ENCODE measurements at regions not wholly inside any gene's neighbourhood (a gene's known extent, or its start where the extent isn't known, plus 50 kb on each side); places are given as distances from the start of the nearest gene placed in this dataset.
"Not testable (repeated sequence)": the region's sequence is repeated elsewhere in the genome, so short reads cannot be mapped to it uniquely, and the experiment has no call there.

DNA sequence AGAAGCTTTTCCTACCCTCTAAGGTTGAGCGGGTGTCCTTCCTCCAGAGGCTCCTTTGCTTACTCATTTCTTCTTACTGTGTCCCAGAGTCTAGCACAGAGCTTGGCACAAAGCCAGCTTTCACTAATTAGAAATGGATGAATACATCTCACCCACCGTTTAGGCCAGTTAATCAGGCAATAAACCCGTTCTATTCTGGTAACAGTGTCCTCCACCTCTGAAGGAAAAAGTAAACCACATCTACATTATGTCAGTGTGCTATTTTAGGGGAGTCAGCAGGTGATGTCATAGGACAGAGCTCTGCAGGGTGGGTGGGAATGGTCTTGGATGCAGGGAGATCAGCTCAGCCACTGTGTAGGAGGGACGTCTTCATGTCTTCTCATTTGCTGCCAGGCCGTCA, 109.2 kb downstream of the OSTF1 start:
- Mint-ChIP-seq H3K36me3 (ENCODE audit: low read depth, unreplicated experiment) (no peaks in the 10 kb centered on the region), H3K4me3 (ENCODE audit: unreplicated experiment) (peak overlapping the region; percentile 24), H3K4me1 (ENCODE audit: unreplicated experiment) (peaks cover 16% of the 10 kb centered on the region), H3K9me3 (ENCODE audit: unreplicated experiment) (no peaks in the 10 kb centered on the region), H3K27me3 (ENCODE audit: unreplicated experiment) (peaks cover 5% of the 10 kb centered on the region), H3K27ac (ENCODE audit: unreplicated experiment) (no peak overlapping the region)
- TF ChIP-seq, protein P1, sequence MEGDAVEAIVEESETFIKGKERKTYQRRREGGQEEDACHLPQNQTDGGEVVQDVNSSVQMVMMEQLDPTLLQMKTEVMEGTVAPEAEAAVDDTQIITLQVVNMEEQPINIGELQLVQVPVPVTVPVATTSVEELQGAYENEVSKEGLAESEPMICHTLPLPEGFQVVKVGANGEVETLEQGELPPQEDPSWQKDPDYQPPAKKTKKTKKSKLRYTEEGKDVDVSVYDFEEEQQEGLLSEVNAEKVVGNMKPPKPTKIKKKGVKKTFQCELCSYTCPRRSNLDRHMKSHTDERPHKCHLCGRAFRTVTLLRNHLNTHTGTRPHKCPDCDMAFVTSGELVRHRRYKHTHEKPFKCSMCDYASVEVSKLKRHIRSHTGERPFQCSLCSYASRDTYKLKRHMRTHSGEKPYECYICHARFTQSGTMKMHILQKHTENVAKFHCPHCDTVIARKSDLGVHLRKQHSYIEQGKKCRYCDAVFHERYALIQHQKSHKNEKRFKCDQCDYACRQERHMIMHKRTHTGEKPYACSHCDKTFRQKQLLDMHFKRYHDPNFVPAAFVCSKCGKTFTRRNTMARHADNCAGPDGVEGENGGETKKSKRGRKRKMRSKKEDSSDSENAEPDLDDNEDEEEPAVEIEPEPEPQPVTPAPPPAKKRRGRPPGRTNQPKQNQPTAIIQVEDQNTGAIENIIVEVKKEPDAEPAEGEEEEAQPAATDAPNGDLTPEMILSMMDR (IDR thresholded peaks at IDR 0.05; ENCODE audit: unreplicated experiment): no peak
- DNase-seq (ENCODE audit: low spot score): no peak

DNA sequence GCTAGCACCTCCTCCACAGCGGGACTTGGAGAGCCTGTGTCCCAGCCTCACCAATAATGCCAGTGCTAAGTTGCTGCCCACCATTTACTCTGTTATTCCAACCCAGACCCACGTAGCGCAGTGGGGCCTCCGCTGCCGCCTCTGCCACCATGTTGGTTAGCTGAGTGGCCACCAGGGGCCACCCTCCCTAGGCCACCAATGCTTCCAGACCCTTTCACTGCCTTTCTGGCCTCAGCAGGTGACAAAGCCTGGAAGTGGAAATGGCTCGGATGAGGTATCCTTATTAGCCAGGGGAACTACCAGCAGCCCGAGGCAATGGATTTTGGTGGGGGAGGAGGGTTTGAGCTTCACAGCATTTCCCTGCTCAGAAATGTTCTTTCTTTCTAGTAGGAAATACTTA, 110.1 kb downstream of the OSTF1 start:
- Mint-ChIP-seq H3K4me3 (ENCODE audit: unreplicated experiment) (no peak overlapping the region), H3K27ac (ENCODE audit: unreplicated experiment) (no peak overlapping the region), H3K27me3 (ENCODE audit: unreplicated experiment) (peaks cover 5% of the 10 kb centered on the region), H3K9me3 (ENCODE audit: unreplicated experiment) (no peaks in the 10 kb centered on the region), H3K4me1 (ENCODE audit: unreplicated experiment) (peaks cover 16% of the 10 kb centered on the region), H3K36me3 (ENCODE audit: low read depth, unreplicated experiment) (no peaks in the 10 kb centered on the region)
- peak; percentile 30 for DNase-seq (ENCODE audit: low spot score)
- TF ChIP-seq, protein P1 (IDR thresholded peaks at IDR 0.05; ENCODE audit: unreplicated experiment): peak; percentile 42

DNA sequence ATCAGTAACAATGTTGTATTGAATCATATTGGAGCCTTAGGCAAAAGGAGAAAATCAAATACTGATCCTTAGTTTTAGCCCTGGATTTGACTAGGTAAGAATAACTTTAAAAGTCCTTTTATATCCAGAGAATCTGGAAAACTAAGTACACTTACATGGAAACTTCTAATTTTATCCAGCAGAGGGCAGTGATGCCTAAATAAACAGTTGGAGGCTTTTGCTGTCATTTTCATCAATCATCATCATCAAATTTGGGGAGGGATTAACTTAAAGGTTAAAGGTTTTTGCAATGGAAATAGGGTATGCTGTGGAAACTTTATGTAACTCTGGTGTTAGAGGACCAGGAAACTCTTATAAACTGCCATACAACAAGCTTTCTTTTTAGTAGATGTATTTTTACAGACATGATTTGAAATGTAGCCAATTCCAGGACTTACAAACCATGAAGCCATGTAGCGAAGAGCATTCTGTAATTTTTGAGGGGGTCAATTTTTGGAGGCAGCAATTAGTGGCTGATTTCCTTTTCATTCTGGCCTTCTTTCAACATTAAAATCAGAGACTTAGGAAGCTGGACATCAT, 112.7 kb downstream of the OSTF1 start:
- H3K27me3 Mint-ChIP-seq (ENCODE audit: unreplicated experiment): peaks cover 1% of the 10 kb centered on the region
- no peak overlapping the region for H3K27ac Mint-ChIP-seq (ENCODE audit: unreplicated experiment)
- H3K36me3 Mint-ChIP-seq (ENCODE audit: low read depth, unreplicated experiment): no peaks in the 10 kb centered on the region
- TF ChIP-seq, protein P1 (IDR thresholded peaks at IDR 0.05; ENCODE audit: unreplicated experiment): peak; percentile 91
- H3K4me1 Mint-ChIP-seq (ENCODE audit: unreplicated experiment): peaks cover 16% of the 10 kb centered on the region
- DNase-seq (ENCODE audit: low spot score): no peak
- H3K9me3 Mint-ChIP-seq (ENCODE audit: unreplicated experiment): no peaks in the 10 kb centered on the region
- H3K4me3 Mint-ChIP-seq (ENCODE audit: unreplicated experiment): no peak overlapping the region

DNA sequence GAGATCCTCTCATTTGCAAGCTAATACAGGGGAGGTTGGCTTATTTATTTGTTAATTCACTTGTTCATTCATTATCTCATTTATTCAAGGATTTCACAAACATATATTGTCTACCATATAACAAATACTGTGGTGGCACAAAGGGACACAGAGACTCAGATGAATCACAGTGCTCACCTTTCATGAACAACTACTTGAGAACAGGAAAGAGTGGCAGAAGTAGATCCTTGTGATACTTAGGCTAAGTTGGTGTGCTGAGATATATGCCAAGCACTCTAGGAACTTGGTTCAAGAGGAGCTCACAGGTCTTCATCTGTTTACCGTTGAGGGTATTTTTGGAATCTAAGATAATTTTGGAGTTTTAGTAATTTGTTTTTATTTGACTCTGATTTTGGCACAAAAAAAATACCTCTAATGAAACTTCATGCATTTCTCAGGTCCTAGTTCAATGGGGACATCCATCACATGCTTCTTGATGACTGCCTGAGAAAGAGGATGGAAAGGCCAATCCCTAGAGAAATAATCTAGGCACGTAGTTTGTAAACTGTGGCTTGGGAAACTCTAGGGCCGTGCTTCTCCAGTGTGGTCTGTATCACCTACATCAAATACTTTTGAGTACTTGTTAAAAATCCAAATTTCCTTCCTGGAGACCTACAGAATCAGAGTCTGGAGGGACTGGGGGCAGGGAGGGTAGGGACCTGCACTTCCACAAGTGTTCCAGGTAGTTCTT, 113.3 kb downstream of the OSTF1 start:
- Mint-ChIP-seq H3K27me3 (ENCODE audit: unreplicated experiment) (no peaks in the 10 kb centered on the region), H3K27ac (ENCODE audit: unreplicated experiment) (no peak overlapping the region)
- TF ChIP-seq, protein P1 (IDR thresholded peaks at IDR 0.05; ENCODE audit: unreplicated experiment): no peak

DNA sequence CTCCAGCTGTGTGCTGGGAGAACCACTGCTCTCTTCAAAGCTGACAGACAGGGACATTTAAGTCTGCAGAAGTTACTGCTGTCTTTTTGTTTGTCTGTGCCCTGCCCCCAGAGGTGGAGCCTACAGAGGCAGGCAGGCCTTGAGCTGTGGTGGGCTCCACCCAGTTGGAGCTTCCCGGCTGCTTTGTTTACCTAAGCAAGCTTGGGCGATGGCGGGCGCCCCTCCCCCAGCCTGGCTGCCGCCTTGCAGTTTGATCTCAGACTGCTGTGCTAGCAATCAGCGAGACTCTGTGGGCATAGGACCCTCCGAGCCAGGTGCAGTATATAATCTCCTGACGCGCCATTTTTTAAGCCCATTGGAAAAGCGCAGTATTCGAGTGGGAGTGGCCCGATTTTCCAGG, 119.7 kb downstream of the OSTF1 start:
- H3K36me3 Mint-ChIP-seq (ENCODE audit: low read depth, unreplicated experiment): peaks cover 16% of the 10 kb centered on the region
- not testable (repeated sequence) for H3K27me3 Mint-ChIP-seq (ENCODE audit: unreplicated experiment); H3K4me1 Mint-ChIP-seq (ENCODE audit: unreplicated experiment); DNase-seq (ENCODE audit: low spot score); H3K9me3 Mint-ChIP-seq (ENCODE audit: unreplicated experiment); H3K4me3 Mint-ChIP-seq (ENCODE audit: unreplicated experiment); H3K27ac Mint-ChIP-seq (ENCODE audit: unreplicated experiment)

More for the DNA sequence above, 113.3 kb downstream of the OSTF1 start:
- no peak overlapping the region for H3K4me3 Mint-ChIP-seq (ENCODE audit: unreplicated experiment)
- peaks cover 16% of the 10 kb centered on the region for H3K4me1 Mint-ChIP-seq (ENCODE audit: unreplicated experiment)
- H3K36me3 Mint-ChIP-seq (ENCODE audit: low read depth, unreplicated experiment): no peaks in the 10 kb centered on the region
- no peaks in the 10 kb centered on the region for H3K9me3 Mint-ChIP-seq (ENCODE audit: unreplicated experiment)
- DNase-seq (ENCODE audit: low spot score): no peak

Measured in endothelial cell (in vitro differentiated cells).